ENCODE measurements at regions not wholly inside any gene's neighbourhood (a gene's known extent, or its start where the extent isn't known, plus 50 kb on each side); places are given as distances from the start of the nearest gene placed in this dataset.
A peak's percentile ranks its signal among the peaks of the same experiment; 100 is the strongest.
"Not testable (repeated sequence)": the region's sequence is repeated elsewhere in the genome, so short reads cannot be mapped to it uniquely, and the experiment has no call there.

- no peak for DNase-seq (ENCODE audit: low read depth in 2 of 2)
Measured at GRCh38 chr14:46596236-46596635, 55.3 kb downstream of the RPL10L start.

DNA sequence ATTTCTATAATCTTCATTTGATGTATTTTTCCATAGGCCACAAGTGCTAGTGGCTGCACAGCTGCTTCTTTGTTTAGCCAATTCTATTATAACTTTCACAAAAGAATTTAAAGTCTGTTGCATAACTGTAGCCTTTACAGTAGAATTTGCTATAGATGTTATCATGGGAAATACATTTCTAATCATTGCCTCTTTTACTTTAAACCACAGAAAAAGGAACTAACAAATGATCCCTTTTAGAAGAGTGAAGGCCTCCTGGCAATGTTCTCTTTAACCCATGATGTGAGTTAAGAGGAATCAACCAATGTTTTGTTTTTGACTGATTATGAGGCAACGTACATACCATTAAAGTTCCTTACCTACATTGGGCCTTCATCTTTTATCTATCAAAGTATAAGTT is 68.8 kb downstream of the RPL10L start:
- no peak for DNase-seq (ENCODE audit: low read depth in 2 of 2)

DNA sequence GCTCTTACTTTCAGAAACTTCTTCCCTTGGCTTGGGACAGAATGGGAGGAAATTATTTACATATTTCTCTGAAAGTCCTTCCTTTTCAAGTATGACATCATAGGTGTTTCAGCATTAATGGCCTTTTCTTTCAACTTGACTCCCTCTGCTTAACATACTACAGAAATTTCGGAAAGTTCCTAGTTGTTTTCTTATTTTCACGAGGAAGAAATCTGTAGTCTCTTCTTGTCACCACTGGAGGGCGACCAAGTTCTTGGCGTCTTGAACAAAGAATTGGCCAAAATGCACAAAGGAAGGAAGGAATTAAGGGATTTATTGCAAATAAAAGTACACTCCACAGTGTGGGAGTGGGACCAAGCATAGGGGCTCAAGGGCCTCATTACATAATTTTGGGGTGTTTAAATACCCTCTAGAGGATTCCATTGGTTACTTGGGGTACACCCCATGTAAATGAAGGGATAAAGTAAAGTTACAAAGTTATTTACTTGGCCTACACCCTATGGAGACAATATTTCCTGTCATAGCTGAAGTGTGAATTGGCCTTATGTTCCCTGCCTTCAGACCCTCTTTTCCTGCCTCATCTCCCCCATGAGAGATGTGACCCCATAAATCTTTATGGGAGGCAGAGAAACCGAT is 70.4 kb downstream of the RPL10L start:
- DNase-seq (ENCODE audit: low read depth in 2 of 2) = peak in 1 of 2 donors; percentile 3

GRCh38 chr14:46574978-46575375 is 76.6 kb downstream of the RPL10L start:
- DNase-seq (ENCODE audit: low read depth in 2 of 2) = no peak

DNA sequence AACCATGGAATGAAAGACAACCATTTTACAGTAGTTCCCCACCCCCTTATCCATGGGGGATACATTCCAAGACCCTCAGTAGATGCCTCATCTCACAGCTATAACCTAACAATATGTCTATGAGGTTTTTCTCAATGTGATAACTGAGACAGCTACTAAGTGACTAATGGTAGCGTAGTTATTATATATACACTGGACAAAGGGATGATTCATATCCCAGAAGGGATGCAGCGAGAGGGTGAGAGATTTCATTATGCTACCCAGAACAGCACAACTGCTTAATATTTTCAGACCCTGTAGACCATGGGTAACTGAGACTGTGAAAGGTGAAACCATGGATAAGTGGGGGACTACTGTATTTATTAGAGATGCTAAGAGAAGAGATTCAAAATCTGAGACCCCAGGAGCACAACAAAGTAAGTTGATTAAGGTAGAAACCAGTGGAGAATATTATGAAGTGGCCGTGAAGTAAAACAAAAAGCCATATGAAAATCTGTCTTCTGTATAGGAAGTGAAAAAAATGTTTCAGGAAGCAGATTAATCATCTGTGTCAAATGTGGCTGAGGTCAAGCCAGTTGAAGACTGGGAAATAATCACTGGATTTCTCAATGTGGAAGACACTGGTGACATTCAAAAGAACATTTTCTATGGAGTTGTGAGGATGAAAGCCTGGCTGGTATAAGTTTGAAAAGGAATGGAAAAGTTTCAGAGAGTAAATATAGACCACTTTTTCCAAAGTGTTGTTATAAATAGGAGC is 77.2 kb downstream of the RPL10L start:
- DNase-seq (ENCODE audit: low read depth in 2 of 2) = no peak

DNA sequence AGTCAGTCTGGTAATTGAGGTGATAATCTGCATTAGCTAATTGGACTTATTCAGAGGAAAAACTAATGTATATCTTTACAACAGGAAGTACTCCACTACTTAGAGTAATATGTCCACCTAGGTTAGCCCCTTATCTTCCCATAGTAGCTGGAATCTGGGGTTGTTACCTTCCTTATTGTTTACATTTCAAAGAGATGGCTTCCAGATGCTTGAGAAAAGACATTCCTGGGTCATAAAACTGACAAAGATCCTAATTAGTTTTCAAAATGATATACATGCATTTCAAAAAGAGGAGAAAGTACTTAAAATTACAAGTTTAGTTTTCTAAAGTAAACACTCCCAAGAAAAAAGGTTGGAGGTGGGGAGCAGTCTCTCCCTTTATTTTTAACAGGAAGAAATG is 78.1 kb downstream of the RPL10L start:
- no peak for DNase-seq (ENCODE audit: low read depth in 2 of 2)

DNA sequence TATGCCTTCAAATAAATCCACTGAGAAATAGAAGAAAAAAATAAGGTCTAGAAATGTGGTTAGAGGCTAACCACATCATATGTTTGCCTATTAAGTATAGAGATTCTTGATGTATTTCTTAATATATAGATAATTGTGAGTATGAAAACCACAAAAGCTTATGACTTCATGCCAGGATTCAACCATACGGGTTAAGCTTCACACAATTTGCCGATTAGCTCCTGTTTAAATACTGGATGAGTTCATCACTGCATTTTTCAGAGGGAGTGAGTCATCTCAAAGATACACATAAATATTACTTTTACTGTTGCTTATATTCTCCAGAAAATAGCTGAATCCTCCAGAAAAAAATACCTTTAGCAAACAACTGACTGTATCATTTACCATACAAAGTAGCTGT is 79.6 kb downstream of the RPL10L start:
- no peak for DNase-seq (ENCODE audit: low read depth in 2 of 2)

GRCh38 chr14:46568161-46568560 is 83.4 kb downstream of the RPL10L start:
- not testable (repeated sequence) for DNase-seq (ENCODE audit: low read depth in 2 of 2)

DNA sequence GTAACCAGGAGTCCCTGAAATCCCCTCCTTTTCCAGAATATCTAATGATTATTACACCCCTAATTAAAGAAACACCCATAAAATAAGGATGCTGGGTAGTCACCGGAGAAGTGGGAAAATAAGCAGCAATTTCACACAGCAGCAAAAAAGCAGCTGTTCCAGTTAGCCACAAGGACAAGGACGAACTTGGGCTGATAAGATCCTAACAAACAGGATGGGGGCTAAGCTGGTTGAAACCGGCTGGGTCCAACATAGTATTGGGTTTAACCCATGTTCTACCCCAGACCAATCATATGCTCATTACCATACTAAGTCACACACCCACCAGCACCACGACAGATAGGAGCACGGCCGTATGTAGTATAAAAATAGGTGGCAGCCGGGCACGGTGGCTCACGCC is 100.7 kb downstream of the RPL10L start:
- no peak for DNase-seq (ENCODE audit: low read depth in 2 of 2)

DNA sequence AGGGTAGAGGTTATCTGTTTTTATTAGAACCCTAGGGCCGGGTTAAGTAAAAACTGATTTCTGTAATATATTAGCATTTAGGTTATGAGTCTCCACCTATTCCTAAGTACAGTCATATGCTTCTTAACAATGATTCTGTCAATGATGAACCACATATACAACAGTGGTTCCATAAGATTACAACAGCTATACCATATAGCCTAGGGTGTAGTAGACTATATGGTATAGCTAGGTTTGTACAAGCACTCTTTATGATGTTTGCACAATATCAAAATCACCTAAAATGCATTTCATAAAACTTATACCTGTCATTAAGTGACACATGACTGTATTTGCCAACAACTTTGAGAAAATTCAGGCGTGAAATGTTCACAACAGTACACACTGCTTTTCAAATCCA is 110.6 kb downstream of the RPL10L start:
- DNase-seq (ENCODE audit: low read depth in 2 of 2) = no peak

DNA sequence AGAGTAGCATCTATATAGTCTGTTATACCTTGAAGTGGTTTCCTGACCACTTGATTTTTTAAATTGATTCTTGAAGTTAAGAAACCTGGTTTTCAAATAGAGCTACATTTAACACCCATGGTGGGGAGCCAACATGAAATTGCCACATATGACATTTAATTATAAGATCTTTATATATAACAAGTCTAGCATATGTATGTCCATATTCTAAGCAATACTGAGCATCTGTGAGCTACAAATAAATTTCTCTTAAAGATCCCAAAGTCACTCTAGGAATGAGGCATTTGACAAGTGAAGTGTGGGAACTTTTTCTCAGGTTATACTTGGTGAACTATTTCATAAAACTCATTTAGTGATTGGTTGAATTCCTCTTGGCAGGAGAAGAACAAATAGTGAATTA is 132.5 kb downstream of the RPL10L start:
- DNase-seq (ENCODE audit: low read depth in 2 of 2) = no peak

DNA sequence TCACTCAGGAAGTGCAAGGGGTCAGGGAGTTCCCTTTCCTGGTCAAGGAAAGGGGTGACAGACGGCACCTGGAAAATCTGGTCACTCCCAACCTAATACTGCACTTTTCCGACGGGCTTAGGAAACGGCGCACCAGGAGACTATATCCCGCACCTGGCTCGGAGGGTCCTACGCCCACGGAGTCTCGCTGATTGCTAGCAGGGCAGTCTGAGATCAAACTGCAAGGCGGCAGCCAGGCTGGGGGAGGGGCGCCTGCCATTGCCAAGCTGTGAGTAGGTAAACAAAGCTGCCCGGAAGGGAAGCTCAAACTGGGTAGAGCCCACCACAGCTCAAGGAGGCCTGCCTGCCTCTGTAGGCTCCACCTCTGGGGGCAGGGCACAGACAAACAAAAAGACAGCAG is 142.8 kb downstream of the RPL10L start:
- DNase-seq (ENCODE audit: low read depth in 2 of 2) = not testable (repeated sequence)

- DNase-seq (ENCODE audit: low read depth in 2 of 2) = no peak
Measured at GRCh38 chr14:46499521-46499920, 152.1 kb downstream of the RPL10L start.

- no peak for DNase-seq (ENCODE audit: low read depth in 2 of 2)
Measured at GRCh38 chr14:46496409-46496808, 155.2 kb downstream of the RPL10L start.

DNA sequence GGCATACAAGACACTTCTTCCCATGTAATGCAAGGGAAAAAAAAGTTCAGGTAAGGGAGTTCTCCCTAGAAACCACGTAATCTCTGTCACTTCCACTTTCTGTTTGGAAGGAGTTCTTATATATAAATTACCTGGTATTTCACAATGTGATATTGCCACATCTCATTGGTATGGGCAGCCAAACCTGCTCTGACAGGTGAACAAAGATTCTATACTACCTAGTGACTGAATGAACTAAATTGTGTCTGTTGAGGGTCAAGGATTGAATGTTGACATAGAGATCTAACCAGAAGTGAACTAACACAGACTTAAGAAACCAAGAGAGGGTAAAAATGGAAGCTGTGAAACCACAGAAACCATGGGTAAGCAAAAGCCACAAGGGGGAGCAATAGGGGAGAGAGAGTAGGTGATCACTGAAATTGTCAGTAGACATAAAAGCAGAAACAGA is 161.3 kb downstream of the RPL10L start:
- no peak for DNase-seq (ENCODE audit: low read depth in 2 of 2)

GRCh38 chr14:46488374-46488773 is 163.2 kb downstream of the RPL10L start:
- DNase-seq (ENCODE audit: low read depth in 2 of 2) = no peak

- no peak for DNase-seq (ENCODE audit: low read depth in 2 of 2)
Measured at GRCh38 chr14:46487582-46488350, 163.8 kb downstream of the RPL10L start.

DNA sequence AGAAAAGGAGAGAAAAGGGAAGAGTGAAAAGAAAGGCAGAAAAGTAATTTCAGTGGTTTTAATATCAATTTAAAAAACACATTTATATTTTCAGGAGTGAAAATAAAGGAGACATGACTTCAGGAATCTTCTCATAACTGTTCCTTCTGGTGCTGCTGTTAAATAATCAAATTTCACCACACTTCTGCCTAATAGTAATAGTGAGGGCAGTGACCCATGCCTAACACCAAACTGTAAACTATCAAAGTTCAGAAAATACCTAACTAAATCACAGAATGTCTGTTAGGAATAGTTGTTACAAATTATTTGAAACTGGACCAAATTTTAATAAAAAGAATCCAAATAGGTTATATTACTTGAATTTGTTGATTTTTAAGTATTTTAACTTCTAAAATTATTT is 169.4 kb downstream of the RPL10L start:
- DNase-seq (ENCODE audit: low read depth in 2 of 2) = no peak

DNA sequence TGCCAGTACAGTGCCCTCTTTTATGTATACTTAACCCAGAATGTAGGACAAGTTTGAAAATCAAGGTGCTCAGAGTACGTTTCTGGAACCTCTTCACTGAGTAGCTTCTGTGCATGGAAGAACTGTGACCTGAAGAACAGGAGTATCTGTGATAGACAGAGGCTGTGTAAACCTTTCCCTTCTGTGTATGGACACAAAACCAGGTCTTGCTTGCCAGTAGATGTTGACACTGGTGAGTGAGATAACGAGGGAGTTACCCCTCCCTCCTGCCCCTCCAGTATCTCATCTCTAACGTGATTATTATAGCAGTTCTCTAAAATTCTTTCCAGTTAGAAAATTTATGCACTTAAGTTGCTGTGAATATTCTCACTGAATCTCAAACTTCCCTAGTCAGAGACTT is 170.8 kb downstream of the RPL10L start:
- DNase-seq (ENCODE audit: low read depth in 2 of 2) = no peak

DNA sequence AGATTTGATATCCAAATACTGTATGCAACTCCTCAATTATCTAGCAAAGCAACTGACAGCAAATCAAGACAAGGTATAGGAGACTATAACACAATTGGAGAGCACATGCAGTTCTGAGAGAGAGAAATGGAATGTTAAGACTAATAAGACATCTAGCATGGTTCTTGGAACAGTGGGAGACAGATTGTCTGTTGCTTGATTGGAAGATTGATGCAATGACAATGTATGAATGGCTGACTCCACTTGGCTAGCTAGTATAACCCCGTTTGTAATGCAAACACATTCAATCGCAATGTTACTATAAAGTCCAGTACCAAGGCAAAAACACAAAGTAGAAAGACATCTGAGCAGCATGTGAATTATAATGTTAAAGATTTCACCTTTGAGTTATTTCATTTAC is 179.3 kb downstream of the RPL10L start:
- no peak for DNase-seq (ENCODE audit: low read depth in 2 of 2)

- DNase-seq (ENCODE audit: low read depth in 2 of 2) = no peak
Measured at GRCh38 chr14:46464341-46464740, 187.2 kb downstream of the RPL10L start.

DNA sequence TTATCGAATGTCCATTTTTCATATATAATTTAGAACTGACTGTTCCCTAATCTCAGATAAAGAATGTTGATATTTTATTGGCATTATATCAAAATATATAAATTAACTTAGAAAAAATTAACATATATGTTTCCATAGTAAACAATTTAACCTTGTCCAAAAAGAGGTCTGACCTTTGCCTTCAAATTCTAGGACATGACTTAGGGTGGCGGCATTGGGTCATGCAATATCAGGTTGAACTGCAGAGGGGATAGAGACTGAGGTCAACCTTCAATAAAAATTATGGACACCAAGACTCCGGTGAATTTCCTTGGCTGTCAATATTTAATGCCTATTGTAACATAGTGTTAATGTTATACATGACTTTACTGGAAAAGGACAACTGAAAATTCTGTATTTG is 199.8 kb downstream of the RPL10L start:
- no peak for DNase-seq (ENCODE audit: low read depth in 2 of 2)

DNA sequence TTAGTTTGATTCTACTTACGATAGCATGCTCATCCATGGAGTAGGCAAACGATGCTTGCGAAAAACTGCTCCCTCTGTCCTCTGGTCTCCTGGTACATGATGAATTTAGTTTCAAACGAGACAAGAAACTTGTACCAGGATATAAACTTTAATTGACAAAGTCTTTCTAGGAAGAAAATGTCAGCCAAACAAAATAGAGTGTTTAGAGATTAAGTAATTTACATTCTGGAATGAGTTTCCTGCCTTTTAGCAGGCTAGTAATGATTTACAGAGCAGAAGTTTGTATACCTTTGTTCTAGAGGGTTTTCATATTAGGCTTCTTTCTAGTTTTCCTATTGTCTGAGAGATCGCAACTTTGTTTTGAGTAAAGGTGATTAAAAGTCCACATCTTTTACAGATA is 206.9 kb downstream of the RPL10L start:
- DNase-seq (ENCODE audit: low read depth in 2 of 2) = no peak
